ENCODE measurements at regions not wholly inside any gene's neighbourhood (a gene's known extent, or its start where the extent isn't known, plus 50 kb on each side); places are given as distances from the start of the nearest gene placed in this dataset.
"Not testable (repeated sequence)": the region's sequence is repeated elsewhere in the genome, so short reads cannot be mapped to it uniquely, and the experiment has no call there.

- DNase-seq (ENCODE audit: low read depth) = no peak
Observed at GRCh38 chr6:145271577-145271976, 463.7 kb downstream of the EPM2A start.

DNA sequence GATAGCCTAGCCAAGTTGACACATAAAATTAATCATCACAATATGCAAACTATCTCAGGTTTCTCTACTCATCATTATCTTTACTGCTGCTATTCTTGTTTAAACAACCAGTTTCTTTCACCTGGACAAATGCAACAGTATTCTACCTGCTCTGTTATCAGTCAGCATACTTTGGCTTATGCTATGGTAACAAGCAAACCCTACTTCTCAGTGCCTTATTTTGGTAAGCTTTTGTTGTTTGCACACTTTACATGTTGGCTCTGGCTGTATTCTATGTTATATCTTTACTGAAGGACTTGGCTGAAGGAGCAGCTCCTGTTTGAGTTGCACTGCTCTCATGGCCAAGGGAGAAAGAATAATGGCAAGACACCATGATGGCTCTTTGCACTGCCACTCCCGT lies 463.1 kb downstream of the EPM2A start:
- DNase-seq (ENCODE audit: low read depth) = no peak

DNA sequence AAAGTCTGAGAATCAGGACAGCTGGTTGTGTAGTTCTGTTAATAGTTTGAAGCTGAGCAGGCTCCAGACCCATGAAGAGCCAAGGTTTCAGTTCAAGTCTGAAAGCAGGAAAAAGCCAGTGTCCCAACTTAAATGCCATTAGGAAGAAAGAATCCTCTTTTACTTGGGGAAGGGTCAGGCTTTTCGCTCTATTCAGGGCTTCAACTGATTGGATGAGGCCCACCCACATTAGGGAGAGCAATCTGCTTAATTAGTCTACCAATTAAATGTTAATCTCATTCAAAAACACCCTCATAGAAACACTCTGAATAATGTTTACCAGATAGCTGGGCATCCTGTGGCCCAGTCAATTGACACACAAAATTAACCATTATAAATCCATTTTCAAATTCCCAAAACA lies 462.2 kb downstream of the EPM2A start:
- no peak for DNase-seq (ENCODE audit: low read depth)

DNA sequence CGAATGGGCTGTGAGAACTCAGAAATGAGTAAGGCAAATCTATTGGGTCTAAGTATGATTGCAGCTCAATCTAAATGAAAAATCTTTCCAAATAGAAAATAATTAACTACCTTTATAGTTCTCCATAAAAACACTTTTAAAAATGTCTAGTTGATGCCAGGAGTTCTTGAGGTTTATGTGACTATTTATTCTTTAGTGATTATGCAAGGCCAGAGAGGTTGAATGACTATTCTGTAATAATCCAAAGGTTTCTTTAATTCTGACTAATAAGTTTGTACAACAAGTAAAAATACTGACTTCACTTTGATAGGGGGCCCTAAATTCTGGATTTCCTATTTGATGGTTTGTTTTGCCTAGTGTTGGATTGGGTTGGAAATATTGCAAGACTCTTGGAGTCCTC lies 461.2 kb downstream of the EPM2A start:
- no peak for DNase-seq (ENCODE audit: low read depth)

- DNase-seq (ENCODE audit: low read depth) = no peak
Observed at GRCh38 chr6:145275019-145275418, 460.3 kb downstream of the EPM2A start.

DNA sequence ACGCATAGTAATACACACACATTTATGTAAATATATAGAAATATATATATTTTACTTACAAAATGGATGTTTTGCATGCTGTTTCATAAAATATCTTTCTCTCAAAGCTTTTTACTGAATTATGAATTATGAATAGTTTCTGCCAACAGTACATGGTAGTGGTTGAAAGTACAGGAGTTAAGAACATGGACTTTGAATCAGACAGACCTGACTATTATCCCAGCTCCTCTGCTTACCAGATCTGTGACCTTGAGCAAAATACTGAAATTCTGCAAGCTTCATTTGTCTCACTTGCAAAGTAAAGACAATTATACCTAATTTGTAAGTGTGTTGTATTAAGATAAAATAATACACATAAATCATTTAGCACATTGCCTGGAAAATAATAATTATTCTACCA lies 459.5 kb downstream of the EPM2A start:
- no peak for DNase-seq (ENCODE audit: low read depth)

- peak; percentile 45 for DNase-seq (ENCODE audit: low read depth)
Observed at GRCh38 chr6:145276756-145277155, 458.6 kb downstream of the EPM2A start.

DNA sequence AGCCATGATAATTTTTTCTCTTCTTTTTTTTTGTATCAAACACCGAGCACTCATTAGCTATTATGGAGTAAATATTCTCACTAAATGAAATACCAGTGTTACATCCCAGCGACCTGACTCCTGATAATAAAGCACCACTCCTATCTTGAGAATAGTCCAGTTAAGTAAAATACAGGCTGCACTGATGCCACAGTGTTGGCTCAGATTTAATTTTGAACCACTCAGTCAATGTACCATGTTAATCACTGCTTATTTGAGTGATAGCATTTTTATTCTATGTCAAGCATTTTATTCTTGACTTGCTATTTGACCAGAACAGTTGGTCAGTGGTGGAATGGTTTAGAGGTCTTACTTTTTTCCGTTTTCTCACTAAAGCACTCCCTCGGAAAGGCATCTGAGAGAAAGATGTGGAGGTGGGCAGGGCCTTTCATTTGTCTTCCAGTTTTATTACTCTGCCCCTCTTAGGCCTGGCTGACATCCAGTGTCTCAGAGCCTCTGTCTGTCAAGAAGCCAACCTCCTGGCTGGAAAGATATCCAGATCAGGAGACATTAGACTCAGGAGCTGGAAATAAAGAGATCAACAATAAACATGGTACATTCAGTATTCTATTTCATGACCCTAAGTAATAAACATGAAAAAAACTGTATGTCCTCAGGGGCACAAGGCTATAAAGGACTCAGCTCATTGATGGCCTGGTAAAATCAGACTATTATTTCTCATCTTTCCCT lies 457.8 kb downstream of the EPM2A start:
- peak; percentile 9 for DNase-seq (ENCODE audit: low read depth)

GRCh38 chr6:145278163-145278807 lies 457.0 kb downstream of the EPM2A start:
- DNase-seq (ENCODE audit: low read depth) = peak; percentile 55

DNA sequence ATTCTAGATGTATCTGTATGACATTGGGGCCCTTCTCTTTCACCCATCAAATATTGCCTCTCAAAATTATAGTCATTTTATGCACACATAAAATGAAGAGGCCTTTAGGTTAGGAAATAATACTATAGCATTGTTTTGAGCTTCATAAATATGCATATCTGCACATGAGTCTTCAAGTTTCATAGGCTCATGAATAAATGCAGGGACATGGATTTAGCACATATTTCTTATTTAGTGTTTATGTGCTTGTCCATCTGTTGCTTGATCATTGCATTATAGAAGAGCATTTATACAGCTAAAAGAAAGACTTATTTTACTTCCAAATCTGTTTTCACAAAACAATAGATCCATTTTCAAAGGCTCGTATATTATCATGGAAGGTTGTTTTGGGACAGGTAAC lies 455.8 kb downstream of the EPM2A start:
- no peak for DNase-seq (ENCODE audit: low read depth)

- DNase-seq (ENCODE audit: low read depth) = no peak
Observed at GRCh38 chr6:145279993-145280392, 455.3 kb downstream of the EPM2A start.

DNA sequence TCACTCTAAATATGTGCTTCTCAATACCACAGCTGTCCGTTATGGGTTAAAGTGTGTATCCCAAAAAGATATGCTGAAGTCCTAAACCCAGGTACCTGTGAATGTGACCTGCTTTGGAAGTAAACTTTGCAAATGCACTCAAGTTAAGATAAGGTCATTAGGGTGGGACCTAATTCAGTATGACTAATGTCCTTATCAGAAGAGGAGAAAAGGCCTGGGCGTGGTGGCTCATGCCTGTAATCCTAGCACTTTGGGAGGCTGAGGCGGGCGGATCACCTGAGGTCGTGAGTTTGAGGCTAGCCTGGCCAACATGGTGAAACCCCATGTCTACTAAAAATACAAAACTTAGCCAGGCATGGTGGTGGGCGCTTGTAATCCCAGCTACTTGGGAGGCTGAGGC lies 452.1 kb downstream of the EPM2A start:
- not testable (repeated sequence) for DNase-seq (ENCODE audit: low read depth)

DNA sequence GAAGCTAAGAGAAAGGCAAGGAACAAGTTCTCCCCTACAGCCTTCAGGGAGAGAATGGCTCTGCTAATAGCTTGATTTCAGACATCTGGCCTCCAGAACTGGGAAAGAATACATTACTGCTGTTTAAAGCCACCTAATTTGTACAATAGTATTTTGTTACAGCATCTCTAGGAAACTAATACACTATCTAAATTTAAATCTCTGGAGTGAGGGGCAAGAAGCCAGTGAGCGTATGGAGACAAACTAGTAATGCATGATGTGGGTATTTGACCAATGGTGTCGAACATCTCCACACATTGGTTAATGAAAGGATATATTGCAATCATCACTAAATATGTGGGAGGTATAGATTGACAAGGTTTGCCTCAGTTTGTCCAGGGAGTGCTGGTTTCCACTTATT lies 451.5 kb downstream of the EPM2A start:
- DNase-seq (ENCODE audit: low read depth) = no peak

- DNase-seq (ENCODE audit: low read depth) = no peak
Observed at GRCh38 chr6:145286916-145287315, 448.4 kb downstream of the EPM2A start.

DNA sequence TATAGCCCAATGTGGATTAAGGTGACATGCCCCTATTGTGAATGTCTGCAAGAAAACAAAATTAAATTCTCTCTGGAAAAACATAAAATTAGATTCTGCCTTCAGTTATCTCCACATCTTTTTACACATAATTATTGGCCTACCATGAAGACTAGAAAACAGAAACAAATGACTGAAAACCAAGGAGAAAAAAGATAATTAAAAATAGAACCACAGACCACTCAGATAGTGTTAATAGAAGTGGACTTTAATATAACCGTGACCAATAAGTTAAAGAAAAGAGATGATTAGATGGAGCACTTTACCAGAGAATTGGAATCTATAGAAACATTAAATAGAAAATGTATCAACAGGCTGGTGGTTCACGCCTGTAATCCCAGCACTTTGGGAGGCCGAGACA lies 445.7 kb downstream of the EPM2A start:
- no peak for DNase-seq (ENCODE audit: low read depth)

DNA sequence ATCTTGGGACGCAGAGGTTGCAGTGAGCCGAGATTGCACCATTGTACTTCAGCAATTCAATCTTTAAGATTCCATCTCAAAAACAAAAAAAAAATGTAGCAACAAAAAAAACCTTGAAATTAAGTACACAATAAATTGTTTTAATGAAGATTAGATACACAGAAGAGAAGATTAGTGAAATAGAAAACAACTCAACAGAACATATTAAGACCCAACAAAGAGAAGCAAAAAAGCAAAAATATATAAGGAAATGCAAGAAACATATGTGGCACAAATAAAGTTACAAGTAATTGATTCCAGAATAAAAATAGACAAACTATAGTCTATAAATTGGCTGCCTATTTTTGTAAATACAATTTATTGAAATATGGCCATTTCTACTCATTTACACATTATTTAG lies 445.2 kb downstream of the EPM2A start:
- DNase-seq (ENCODE audit: low read depth) = no peak

DNA sequence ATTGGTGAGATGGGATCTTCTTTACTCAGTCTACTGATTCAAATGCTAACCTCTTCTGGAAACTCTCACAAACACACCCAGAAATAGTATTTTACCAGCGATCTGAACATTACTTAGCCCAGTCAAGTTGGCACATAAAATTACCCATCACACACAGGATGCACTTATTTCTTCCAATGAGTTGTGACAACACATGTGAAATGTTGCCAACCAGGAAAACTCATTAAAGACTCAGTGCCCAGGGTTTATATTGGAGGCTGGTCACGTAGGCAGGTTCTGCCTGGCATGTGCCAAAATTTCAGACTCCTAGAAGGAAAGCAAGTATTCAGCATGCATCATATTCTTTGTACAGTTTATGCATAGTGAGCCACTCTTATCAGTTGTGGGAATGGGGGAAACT lies 443.3 kb downstream of the EPM2A start:
- no peak for DNase-seq (ENCODE audit: low read depth)

DNA sequence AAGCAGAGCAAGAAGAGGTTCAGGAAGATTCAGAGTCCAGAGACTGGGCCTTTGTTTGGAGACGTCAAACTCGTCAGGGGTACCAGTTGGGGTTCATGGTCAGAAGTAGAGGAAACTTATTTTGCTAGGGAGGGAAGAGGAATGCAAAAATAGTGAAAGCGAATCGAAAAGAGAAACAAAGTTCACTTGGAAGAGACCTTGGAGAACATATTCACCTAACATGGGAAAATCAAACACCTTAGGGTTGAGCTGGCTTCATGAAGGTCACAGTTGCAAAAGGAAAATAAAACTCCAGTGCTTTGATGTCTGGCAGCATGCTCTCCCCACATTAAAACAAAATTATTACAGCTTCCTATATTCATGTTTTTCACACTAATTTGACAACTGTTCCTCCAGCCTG lies 440.4 kb downstream of the EPM2A start:
- no peak for DNase-seq (ENCODE audit: low read depth)

DNA sequence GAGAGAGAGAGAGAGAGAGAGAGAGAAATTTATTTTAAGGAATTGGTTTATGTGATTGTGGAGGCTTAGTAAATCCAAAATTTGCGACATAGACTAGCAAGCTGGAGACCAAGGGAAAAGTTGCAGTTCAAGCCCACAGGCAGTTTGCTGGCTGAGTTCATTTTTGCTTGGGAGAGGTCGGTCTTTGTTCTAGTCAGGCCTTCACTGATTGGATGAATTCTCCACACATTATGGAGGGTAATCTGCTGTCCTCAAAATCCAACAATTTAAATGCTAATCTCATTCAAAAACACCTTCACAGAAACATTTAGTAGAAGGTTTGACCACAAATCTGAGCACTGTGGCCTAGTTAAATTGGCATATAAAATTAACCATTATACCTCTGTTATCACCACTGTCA lies 439.6 kb downstream of the EPM2A start:
- no peak for DNase-seq (ENCODE audit: low read depth)

- no peak for DNase-seq (ENCODE audit: low read depth)
Observed at GRCh38 chr6:145305670-145306069, 429.6 kb downstream of the EPM2A start.

GRCh38 chr6:145306489-145306888 lies 428.8 kb downstream of the EPM2A start:
- no peak for DNase-seq (ENCODE audit: low read depth)

DNA sequence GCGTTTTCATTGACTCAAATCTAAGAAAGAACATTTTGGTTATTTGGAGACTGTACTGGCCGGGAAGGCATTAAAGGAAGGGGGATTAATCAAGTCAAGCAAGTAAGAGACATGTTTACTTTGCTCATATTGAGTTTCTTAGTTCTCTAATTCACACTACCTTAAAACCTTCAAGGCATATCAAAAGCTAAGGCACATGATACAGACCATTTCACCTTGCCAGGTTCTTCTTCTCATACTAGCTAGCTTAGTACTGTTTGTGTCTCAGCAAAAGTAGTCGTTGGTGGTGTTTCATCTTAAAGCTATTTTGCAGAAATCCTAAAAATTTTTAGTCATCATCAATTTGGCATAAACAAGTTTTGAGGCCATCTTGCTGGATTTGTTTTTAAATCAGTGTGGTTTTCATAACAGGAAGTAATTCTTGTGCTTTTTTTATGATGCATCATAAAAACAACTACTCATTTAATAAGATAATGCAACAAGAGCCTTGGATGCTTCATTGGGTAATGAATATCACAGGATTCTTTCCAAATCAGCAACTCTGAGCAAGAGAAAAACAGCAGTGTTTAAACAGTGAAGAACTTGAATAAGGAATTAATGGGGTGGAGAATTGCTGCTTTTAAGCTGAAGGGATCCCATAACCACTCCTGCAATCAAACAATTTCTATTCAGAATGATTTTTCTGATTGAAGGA lies 425.3 kb downstream of the EPM2A start:
- DNase-seq (ENCODE audit: low read depth) = peak; percentile 78

DNA sequence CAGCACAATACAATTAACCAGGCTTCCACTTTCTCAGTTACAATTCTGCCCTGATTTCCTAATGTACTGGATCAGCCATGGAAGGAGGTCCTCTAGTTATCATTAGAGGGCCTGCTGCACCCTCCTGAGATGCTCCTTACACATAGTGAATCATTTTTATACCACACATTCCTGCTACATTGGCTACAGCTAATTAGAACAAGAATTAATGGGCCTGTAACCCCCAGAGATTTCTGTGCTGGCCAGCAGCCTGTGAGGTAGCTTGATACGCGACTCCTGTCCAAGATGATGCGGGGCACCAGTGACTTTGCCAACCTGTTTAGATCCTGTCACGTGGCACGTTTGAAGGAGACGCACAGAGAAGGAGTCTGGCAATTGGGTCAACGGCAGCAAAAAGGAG lies 422.8 kb downstream of the EPM2A start:
- DNase-seq (ENCODE audit: low read depth) = no peak

Measured in M059J (cell line).